ENCODE measurements at regions not wholly inside any gene's neighbourhood (a gene's known extent, or its start where the extent isn't known, plus 50 kb on each side); places are given as distances from the start of the nearest gene placed in this dataset.
"Not testable (repeated sequence)": the region's sequence is repeated elsewhere in the genome, so short reads cannot be mapped to it uniquely, and the experiment has no call there.

- intact Hi-C loops (cut with micrococcal nuclease; ENCODE audit: unreplicated experiment) = no loop called here
- H3K27me3 Mint-ChIP-seq (ENCODE audit: insufficient read depth, unreplicated experiment) = no peaks in the 10 kb centered on the region
- H3K27ac Mint-ChIP-seq (ENCODE audit: unreplicated experiment) = no peak overlapping the region
- Histone ChIP-seq H3K4me1 (no peaks in the 10 kb centered on the region), H3K9me3 (no peaks in the 10 kb centered on the region), H3K27me3 (replicated peaks; ENCODE audit: control insufficient read depth, insufficient read depth, low read length) (no peaks in the 10 kb centered on the region; the same call in 1 of the 2 replicates), H3K4me3 (ENCODE audit: low read depth, low read length) (no peak overlapping the region), H3K36me3 (ENCODE audit: control insufficient read depth, insufficient read depth, low read length) (no peaks in the 10 kb centered on the region)
- ChIA-PET POLR2A (no interaction called here), CTCF (no interaction called here)
- peaks cover 36% of the 10 kb centered on the region for H3K9me3 Mint-ChIP-seq (ENCODE audit: unreplicated experiment)
- no peak for TF ChIP-seq CTCF (IDR thresholded peaks at IDR 0.05; ENCODE audit: insufficient read depth in 1 of 2, low read depth in 1 of 2, low read length in 1 of 2, severe bottlenecking in 1 of 2, unreplicated experiment in 1 of 2)
- no TSS peak for BruUV-seq (replicated peaks)
- no peaks in the 10 kb centered on the region for H3K4me1 Mint-ChIP-seq (ENCODE audit: low read depth, unreplicated experiment)
- H3K4me3 Mint-ChIP-seq (ENCODE audit: unreplicated experiment) = no peak overlapping the region
- no peaks in the 10 kb centered on the region for H3K36me3 Mint-ChIP-seq (ENCODE audit: insufficient read depth, unreplicated experiment)
- no peak for DNase-seq
Measured at GRCh38 chr11:106523921-106524320, 446.5 kb downstream of the AASDHPPT start.

GRCh38 chr11:106524436-106524835, 447.0 kb downstream of the AASDHPPT start:
- intact Hi-C loops (cut with micrococcal nuclease; ENCODE audit: unreplicated experiment) = no loop called here
- ChIA-PET POLR2A (no interaction called here), CTCF (no interaction called here)
- H3K4me3 ChIP-seq (ENCODE audit: low read depth, low read length) = no peak overlapping the region
- peaks cover 36% of the 10 kb centered on the region for H3K9me3 Mint-ChIP-seq (ENCODE audit: unreplicated experiment)
- H3K4me1 ChIP-seq = no peaks in the 10 kb centered on the region
- no peaks in the 10 kb centered on the region; the same call in 1 of the 2 replicates for H3K27me3 ChIP-seq (replicated peaks; ENCODE audit: control insufficient read depth, insufficient read depth, low read length)
- H3K4me1 Mint-ChIP-seq (ENCODE audit: low read depth, unreplicated experiment) = no peaks in the 10 kb centered on the region
- no peaks in the 10 kb centered on the region for H3K27me3 Mint-ChIP-seq (ENCODE audit: insufficient read depth, unreplicated experiment)
- no peak for TF ChIP-seq CTCF (IDR thresholded peaks at IDR 0.05; ENCODE audit: insufficient read depth in 1 of 2, low read depth in 1 of 2, low read length in 1 of 2, severe bottlenecking in 1 of 2, unreplicated experiment in 1 of 2)
- no peaks in the 10 kb centered on the region for H3K36me3 Mint-ChIP-seq (ENCODE audit: insufficient read depth, unreplicated experiment)
- H3K27ac Mint-ChIP-seq (ENCODE audit: unreplicated experiment) = no peak overlapping the region
- H3K4me3 Mint-ChIP-seq (ENCODE audit: unreplicated experiment) = no peak overlapping the region
- H3K9me3 ChIP-seq = no peaks in the 10 kb centered on the region
- no peaks in the 10 kb centered on the region for H3K36me3 ChIP-seq (ENCODE audit: control insufficient read depth, insufficient read depth, low read length)
- no TSS peak for BruUV-seq (replicated peaks)
- DNase-seq = no peak

GRCh38 chr11:106531648-106532047, 454.2 kb downstream of the AASDHPPT start:
- CTCF ChIA-PET = interaction anchor here (0.5 kb wide), 1 partner anchor 185 kb away, joined by 6 read pairs; no protein-coding TSS in a partner anchor
- H3K27me3 Mint-ChIP-seq (ENCODE audit: insufficient read depth, unreplicated experiment) = not testable (repeated sequence)

GRCh38 chr11:106533046-106533445, 455.6 kb downstream of the AASDHPPT start:
- no peaks in the 10 kb centered on the region for H3K36me3 ChIP-seq (ENCODE audit: control insufficient read depth, insufficient read depth, low read length)
- BruUV-seq (replicated peaks) = no TSS peak
- no peaks in the 10 kb centered on the region for H3K36me3 Mint-ChIP-seq (ENCODE audit: insufficient read depth, unreplicated experiment)
- H3K4me1 Mint-ChIP-seq (ENCODE audit: low read depth, unreplicated experiment) = peaks cover 9% of the 10 kb centered on the region
- peaks cover 7% of the 10 kb centered on the region for H3K9me3 Mint-ChIP-seq (ENCODE audit: unreplicated experiment)
- intact Hi-C loops (cut with micrococcal nuclease; ENCODE audit: unreplicated experiment) = no loop called here
- no peaks in the 10 kb centered on the region for H3K27me3 ChIP-seq (replicated peaks; ENCODE audit: control insufficient read depth, insufficient read depth, low read length)
- ChIA-PET POLR2A (no interaction called here), CTCF (no interaction called here)
- no peaks in the 10 kb centered on the region for H3K9me3 ChIP-seq
- H3K27me3 Mint-ChIP-seq (ENCODE audit: insufficient read depth, unreplicated experiment) = no peaks in the 10 kb centered on the region
- no peaks in the 10 kb centered on the region for H3K4me1 ChIP-seq
- H3K27ac Mint-ChIP-seq (ENCODE audit: unreplicated experiment) = no peak overlapping the region
- H3K4me3 ChIP-seq (ENCODE audit: low read depth, low read length) = no peak overlapping the region
- DNase-seq = no peak
- no peak for TF ChIP-seq CTCF (IDR thresholded peaks at IDR 0.05; ENCODE audit: insufficient read depth in 1 of 2, low read depth in 1 of 2, low read length in 1 of 2, severe bottlenecking in 1 of 2, unreplicated experiment in 1 of 2)
- H3K4me3 Mint-ChIP-seq (ENCODE audit: unreplicated experiment) = no peak overlapping the region

More at GRCh38 chr11:106531648-106532047, 454.2 kb downstream of the AASDHPPT start:
- H3K27ac Mint-ChIP-seq (ENCODE audit: unreplicated experiment); H3K4me3 ChIP-seq (ENCODE audit: low read depth, low read length); H3K4me1 ChIP-seq; H3K4me1 Mint-ChIP-seq (ENCODE audit: low read depth, unreplicated experiment); H3K36me3 Mint-ChIP-seq (ENCODE audit: insufficient read depth, unreplicated experiment); BruUV-seq (replicated peaks); POLR2A ChIA-PET; DNase-seq; H3K4me3 Mint-ChIP-seq (ENCODE audit: unreplicated experiment); H3K27me3 ChIP-seq (replicated peaks; ENCODE audit: control insufficient read depth, insufficient read depth, low read length); intact Hi-C loops (cut with micrococcal nuclease; ENCODE audit: unreplicated experiment); H3K36me3 ChIP-seq (ENCODE audit: control insufficient read depth, insufficient read depth, low read length); H3K9me3 ChIP-seq: not testable (repeated sequence)
- peaks cover 16% of the 10 kb centered on the region for H3K9me3 Mint-ChIP-seq (ENCODE audit: unreplicated experiment)

All from Caco-2 (cell line).